GM23338 (cell line): ENCODE measurements at regions not wholly inside any gene's neighbourhood (a gene's known extent, or its start where the extent isn't known, plus 50 kb on each side); places are given as distances from the start of the nearest gene placed in this dataset.

Source experiments
- ATAC-seq: fragments of 200-7000 bp; cut with Tn5 transposase; 3 replicates; pipeline ENCODE4 v1.9.1; 2020
- DNase-seq: peaks from one replicate; pipeline ENCODE4 v3.0.0-alpha.2; 2015; ENCODE audit warnings: low spot score
- H2AFZ ChIP-seq: fragments of 200-600 bp; sonication (generic); 2 replicates; pipeline ENCODE4 v1.8.0; 2016; ENCODE audit warnings: antibody characterized with exemption, mild to moderate bottlenecking, moderate library complexity
- H3F3A ChIP-seq: fragments of 200-600 bp; sonication (generic); replicated peaks from 2 replicates; pipeline ENCODE4 v1.8.0; 2017; ENCODE audit warnings: antibody characterized with exemption, mixed run types, low read depth
- H3K27ac ChIP-seq: fragments of 200-600 bp; sonication (generic); 2 replicates; pipeline ENCODE4 v1.6.1; 2016; ENCODE audit warnings: low read depth
- H3K27me3 ChIP-seq: fragments of 200-600 bp; sonication (generic); 2 replicates; pipeline ENCODE4 v1.8.0; 2016; ENCODE audit warnings: mild to moderate bottlenecking, mixed run types, moderate library complexity; ENCODE audit not compliant: insufficient read depth
- H3K36me3 ChIP-seq: fragments of 200-600 bp; sonication (generic); 2 replicates; pipeline ENCODE4 v1.8.0; 2016; ENCODE audit warnings: mild to moderate bottlenecking; ENCODE audit not compliant: insufficient read depth
- H3K4me1 ChIP-seq: fragments of 200-600 bp; sonication (generic); 2 replicates; pipeline ENCODE4 v1.8.0; 2016; ENCODE audit warnings: mild to moderate bottlenecking, moderate library complexity; ENCODE audit not compliant: insufficient read depth
- H3K4me2 ChIP-seq: fragments of 200-600 bp; sonication (generic); 2 replicates; pipeline ENCODE4 v1.7.1; 2017; ENCODE audit warnings: mixed run types
- H3K4me3 ChIP-seq: fragments of 200-600 bp; sonication (generic); 2 replicates; pipeline ENCODE4 v1.6.1; 2016; ENCODE audit warnings: mixed run types
- H3K79me2 ChIP-seq: fragments of 200-600 bp; sonication (generic); replicated peaks from 2 replicates; pipeline ENCODE4 v1.8.0; 2017; ENCODE audit warnings: mild to moderate bottlenecking; ENCODE audit not compliant: insufficient read depth
- H3K9me2 ChIP-seq: fragments of 200-600 bp; sonication (generic); 2 replicates; pipeline ENCODE4 v1.8.0; 2017; ENCODE audit not compliant: insufficient read depth
- H4K20me1 ChIP-seq: fragments of 200-600 bp; sonication (generic); replicated peaks from 2 replicates; pipeline ENCODE4 v1.8.0; 2017; ENCODE audit warnings: mild to moderate bottlenecking; ENCODE audit not compliant: insufficient read depth
- H3K27ac Mint-ChIP-seq: 2 replicates; pipeline ENCODE4 v1.8.0; 2020; ENCODE audit warnings: inconsistent platforms, mild to moderate bottlenecking, moderate library complexity, mixed read lengths
- H3K27me3 Mint-ChIP-seq: 3 replicates; pipeline ENCODE4 v1.8.0; 2022; ENCODE audit warnings: low read depth, mild to moderate bottlenecking, moderate library complexity, mixed read lengths, inconsistent platforms; ENCODE audit not compliant: insufficient read depth, poor library complexity
- H3K36me3 Mint-ChIP-seq: 3 replicates; pipeline ENCODE4 v1.8.0; 2021; ENCODE audit warnings: low read depth, mild to moderate bottlenecking, inconsistent platforms, moderate library complexity, mixed read lengths
- H3K4me1 Mint-ChIP-seq: 3 replicates; pipeline ENCODE4 v1.8.0; 2020; ENCODE audit warnings: mild to moderate bottlenecking, inconsistent platforms, mixed read lengths
- H3K4me3 Mint-ChIP-seq: 3 replicates; pipeline ENCODE4 v1.8.0; 2021; ENCODE audit warnings: moderate library complexity, mild to moderate bottlenecking, inconsistent platforms, mixed read lengths
- H3K9me3 Mint-ChIP-seq: 3 replicates; pipeline ENCODE4 v1.8.0; 2020; ENCODE audit warnings: moderate library complexity, mild to moderate bottlenecking, inconsistent platforms, mixed read lengths
- CREB1 ChIP-seq: fragments of 250-450 bp; sonication (Bioruptor Pico); IDR thresholded peaks from 2 replicates; pipeline ENCODE4 v1.5.0; 2020; ENCODE audit warnings: low read depth, mild to moderate bottlenecking, moderate library complexity
- EZH2phosphoT487 ChIP-seq: fragments of 200-600 bp; sonication (generic); IDR thresholded peaks from one replicate; pipeline ENCODE4 v1.8.1; 2018; ENCODE audit warnings: antibody characterized with exemption; ENCODE audit not compliant: unreplicated experiment
- JUNB ChIP-seq: IDR thresholded peaks from one replicate; pipeline ENCODE4 v1.6.1; 2016; ENCODE audit warnings: antibody characterized with exemption; ENCODE audit not compliant: unreplicated experiment
- NANOG ChIP-seq: IDR thresholded peaks from 2 replicates; pipeline ENCODE4 v1.6.1; 2016; ENCODE audit warnings: antibody characterized with exemption, borderline replicate concordance
- POLR2AphosphoS5 ChIP-seq: IDR thresholded peaks from 2 replicates; pipeline ENCODE4 v1.6.1; 2016; ENCODE audit warnings: antibody characterized with exemption, low read depth
- STAT1 ChIP-seq: IDR thresholded peaks from one replicate; pipeline ENCODE4 v1.6.1; 2016; ENCODE audit warnings: antibody characterized with exemption; ENCODE audit not compliant: unreplicated experiment
- ZNF114 ChIP-seq: fragments of 250-450 bp; sonication (Bioruptor Pico); IDR thresholded peaks from 2 replicates; pipeline ENCODE4 v1.5.0; 2020; ENCODE audit warnings: mild to moderate bottlenecking, moderate library complexity
- ZNF331 ChIP-seq: fragments of 250-450 bp; sonication (Bioruptor Pico); IDR thresholded peaks from 2 replicates; pipeline ENCODE4 v1.5.0; 2020; ENCODE audit warnings: low read depth, mild to moderate bottlenecking, moderate library complexity
- TF ChIP-seq, protein P1 (sequence below), 2 experiments: fragments of 200-600 bp in 1 of 2; sonication (generic) in 1 of 2; conservative IDR thresholded peaks; 2 replicates each; pipeline versions ENCODE4 v1.5.1 to v1.6.1; 2016 to 2017; ENCODE audit warnings: antibody characterized with exemption in 2 of 2, low read depth in 2 of 2, mild to moderate bottlenecking in 2 of 2, moderate library complexity in 1 of 2
- TF ChIP-seq, protein P2 (sequence below): IDR thresholded peaks from 2 replicates; pipeline ENCODE4 v1.6.1; 2016; ENCODE audit warnings: antibody characterized with exemption
- TF ChIP-seq, protein P3 (sequence below): IDR thresholded peaks from one replicate; pipeline ENCODE4 v1.6.1; 2018; ENCODE audit warnings: antibody characterized with exemption; ENCODE audit not compliant: unreplicated experiment
- TF ChIP-seq, protein P4 (sequence below): fragments of 250-450 bp; sonication (Bioruptor Pico); IDR thresholded peaks from 2 replicates; pipeline ENCODE4 v1.5.0; 2020; ENCODE audit warnings: mild to moderate bottlenecking, moderate library complexity

DNA sequence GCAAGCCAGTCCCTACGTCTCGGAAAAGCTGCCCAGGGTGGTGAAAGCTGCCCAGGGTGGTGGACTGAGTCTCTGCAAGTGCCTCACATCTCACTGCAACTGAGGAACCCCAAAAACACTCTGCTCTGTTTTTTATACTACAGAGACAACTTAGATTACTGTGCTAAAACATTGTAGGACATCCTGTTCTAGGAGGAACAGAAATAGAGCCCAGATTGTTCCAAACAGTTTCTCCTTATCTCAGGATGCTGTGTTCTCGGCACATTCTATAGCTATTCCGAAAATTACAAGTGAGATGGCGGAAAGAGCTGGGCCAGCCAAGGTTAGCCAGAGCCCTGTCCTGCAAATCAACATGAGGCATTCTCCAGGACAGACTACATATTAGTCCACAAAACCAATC is 138.7 kb downstream of the LRIG3 start:
- Mint-ChIP-seq H3K27me3 (no peaks in the 10 kb centered on the region), H3K9me3 (0 out of 3 replicates have a peak, but pooled peaks cover 8% of the 10 kb centered on the region), H3K4me3 (no peak overlapping the region), H3K27ac (no peak overlapping the region), H3K4me1 (no peaks in the 10 kb centered on the region), H3K36me3 (no peaks in the 10 kb centered on the region)
- ATAC-seq: no peak
- Histone ChIP-seq H3K9me2 (no peaks in the 10 kb centered on the region), H3F3A (no peaks in the 10 kb centered on the region), H3K4me3 (no peak overlapping the region), H3K36me3 (no peaks in the 10 kb centered on the region), H4K20me1 (no peaks in the 10 kb centered on the region), H3K79me2 (no peaks in the 10 kb centered on the region), H3K4me1 (no peaks in the 10 kb centered on the region), H3K27ac (no peak overlapping the region), H3K4me2 (no peak overlapping the region), H2AFZ (no peak overlapping the region), H3K27me3 (no peaks in the 10 kb centered on the region)
- TF ChIP-seq CREB1 (no peak), JUNB (no peak), EZH2phosphoT487 (no peak), POLR2AphosphoS5 (no peak), ZNF114 (no peak), NANOG (no peak), STAT1 (no peak), ZNF331 (no peak)
- TF ChIP-seq, protein P1, sequence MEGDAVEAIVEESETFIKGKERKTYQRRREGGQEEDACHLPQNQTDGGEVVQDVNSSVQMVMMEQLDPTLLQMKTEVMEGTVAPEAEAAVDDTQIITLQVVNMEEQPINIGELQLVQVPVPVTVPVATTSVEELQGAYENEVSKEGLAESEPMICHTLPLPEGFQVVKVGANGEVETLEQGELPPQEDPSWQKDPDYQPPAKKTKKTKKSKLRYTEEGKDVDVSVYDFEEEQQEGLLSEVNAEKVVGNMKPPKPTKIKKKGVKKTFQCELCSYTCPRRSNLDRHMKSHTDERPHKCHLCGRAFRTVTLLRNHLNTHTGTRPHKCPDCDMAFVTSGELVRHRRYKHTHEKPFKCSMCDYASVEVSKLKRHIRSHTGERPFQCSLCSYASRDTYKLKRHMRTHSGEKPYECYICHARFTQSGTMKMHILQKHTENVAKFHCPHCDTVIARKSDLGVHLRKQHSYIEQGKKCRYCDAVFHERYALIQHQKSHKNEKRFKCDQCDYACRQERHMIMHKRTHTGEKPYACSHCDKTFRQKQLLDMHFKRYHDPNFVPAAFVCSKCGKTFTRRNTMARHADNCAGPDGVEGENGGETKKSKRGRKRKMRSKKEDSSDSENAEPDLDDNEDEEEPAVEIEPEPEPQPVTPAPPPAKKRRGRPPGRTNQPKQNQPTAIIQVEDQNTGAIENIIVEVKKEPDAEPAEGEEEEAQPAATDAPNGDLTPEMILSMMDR (conservative IDR thresholded peaks at IDR 0.05; ENCODE audit: low read depth in 2 of 2): no peak
- TF ChIP-seq, protein P2, sequence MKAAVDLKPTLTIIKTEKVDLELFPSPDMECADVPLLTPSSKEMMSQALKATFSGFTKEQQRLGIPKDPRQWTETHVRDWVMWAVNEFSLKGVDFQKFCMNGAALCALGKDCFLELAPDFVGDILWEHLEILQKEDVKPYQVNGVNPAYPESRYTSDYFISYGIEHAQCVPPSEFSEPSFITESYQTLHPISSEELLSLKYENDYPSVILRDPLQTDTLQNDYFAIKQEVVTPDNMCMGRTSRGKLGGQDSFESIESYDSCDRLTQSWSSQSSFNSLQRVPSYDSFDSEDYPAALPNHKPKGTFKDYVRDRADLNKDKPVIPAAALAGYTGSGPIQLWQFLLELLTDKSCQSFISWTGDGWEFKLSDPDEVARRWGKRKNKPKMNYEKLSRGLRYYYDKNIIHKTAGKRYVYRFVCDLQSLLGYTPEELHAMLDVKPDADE: no peak
- TF ChIP-seq, protein P3, sequence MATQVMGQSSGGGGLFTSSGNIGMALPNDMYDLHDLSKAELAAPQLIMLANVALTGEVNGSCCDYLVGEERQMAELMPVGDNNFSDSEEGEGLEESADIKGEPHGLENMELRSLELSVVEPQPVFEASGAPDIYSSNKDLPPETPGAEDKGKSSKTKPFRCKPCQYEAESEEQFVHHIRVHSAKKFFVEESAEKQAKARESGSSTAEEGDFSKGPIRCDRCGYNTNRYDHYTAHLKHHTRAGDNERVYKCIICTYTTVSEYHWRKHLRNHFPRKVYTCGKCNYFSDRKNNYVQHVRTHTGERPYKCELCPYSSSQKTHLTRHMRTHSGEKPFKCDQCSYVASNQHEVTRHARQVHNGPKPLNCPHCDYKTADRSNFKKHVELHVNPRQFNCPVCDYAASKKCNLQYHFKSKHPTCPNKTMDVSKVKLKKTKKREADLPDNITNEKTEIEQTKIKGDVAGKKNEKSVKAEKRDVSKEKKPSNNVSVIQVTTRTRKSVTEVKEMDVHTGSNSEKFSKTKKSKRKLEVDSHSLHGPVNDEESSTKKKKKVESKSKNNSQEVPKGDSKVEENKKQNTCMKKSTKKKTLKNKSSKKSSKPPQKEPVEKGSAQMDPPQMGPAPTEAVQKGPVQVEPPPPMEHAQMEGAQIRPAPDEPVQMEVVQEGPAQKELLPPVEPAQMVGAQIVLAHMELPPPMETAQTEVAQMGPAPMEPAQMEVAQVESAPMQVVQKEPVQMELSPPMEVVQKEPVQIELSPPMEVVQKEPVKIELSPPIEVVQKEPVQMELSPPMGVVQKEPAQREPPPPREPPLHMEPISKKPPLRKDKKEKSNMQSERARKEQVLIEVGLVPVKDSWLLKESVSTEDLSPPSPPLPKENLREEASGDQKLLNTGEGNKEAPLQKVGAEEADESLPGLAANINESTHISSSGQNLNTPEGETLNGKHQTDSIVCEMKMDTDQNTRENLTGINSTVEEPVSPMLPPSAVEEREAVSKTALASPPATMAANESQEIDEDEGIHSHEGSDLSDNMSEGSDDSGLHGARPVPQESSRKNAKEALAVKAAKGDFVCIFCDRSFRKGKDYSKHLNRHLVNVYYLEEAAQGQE: no peak
- TF ChIP-seq, protein P4, sequence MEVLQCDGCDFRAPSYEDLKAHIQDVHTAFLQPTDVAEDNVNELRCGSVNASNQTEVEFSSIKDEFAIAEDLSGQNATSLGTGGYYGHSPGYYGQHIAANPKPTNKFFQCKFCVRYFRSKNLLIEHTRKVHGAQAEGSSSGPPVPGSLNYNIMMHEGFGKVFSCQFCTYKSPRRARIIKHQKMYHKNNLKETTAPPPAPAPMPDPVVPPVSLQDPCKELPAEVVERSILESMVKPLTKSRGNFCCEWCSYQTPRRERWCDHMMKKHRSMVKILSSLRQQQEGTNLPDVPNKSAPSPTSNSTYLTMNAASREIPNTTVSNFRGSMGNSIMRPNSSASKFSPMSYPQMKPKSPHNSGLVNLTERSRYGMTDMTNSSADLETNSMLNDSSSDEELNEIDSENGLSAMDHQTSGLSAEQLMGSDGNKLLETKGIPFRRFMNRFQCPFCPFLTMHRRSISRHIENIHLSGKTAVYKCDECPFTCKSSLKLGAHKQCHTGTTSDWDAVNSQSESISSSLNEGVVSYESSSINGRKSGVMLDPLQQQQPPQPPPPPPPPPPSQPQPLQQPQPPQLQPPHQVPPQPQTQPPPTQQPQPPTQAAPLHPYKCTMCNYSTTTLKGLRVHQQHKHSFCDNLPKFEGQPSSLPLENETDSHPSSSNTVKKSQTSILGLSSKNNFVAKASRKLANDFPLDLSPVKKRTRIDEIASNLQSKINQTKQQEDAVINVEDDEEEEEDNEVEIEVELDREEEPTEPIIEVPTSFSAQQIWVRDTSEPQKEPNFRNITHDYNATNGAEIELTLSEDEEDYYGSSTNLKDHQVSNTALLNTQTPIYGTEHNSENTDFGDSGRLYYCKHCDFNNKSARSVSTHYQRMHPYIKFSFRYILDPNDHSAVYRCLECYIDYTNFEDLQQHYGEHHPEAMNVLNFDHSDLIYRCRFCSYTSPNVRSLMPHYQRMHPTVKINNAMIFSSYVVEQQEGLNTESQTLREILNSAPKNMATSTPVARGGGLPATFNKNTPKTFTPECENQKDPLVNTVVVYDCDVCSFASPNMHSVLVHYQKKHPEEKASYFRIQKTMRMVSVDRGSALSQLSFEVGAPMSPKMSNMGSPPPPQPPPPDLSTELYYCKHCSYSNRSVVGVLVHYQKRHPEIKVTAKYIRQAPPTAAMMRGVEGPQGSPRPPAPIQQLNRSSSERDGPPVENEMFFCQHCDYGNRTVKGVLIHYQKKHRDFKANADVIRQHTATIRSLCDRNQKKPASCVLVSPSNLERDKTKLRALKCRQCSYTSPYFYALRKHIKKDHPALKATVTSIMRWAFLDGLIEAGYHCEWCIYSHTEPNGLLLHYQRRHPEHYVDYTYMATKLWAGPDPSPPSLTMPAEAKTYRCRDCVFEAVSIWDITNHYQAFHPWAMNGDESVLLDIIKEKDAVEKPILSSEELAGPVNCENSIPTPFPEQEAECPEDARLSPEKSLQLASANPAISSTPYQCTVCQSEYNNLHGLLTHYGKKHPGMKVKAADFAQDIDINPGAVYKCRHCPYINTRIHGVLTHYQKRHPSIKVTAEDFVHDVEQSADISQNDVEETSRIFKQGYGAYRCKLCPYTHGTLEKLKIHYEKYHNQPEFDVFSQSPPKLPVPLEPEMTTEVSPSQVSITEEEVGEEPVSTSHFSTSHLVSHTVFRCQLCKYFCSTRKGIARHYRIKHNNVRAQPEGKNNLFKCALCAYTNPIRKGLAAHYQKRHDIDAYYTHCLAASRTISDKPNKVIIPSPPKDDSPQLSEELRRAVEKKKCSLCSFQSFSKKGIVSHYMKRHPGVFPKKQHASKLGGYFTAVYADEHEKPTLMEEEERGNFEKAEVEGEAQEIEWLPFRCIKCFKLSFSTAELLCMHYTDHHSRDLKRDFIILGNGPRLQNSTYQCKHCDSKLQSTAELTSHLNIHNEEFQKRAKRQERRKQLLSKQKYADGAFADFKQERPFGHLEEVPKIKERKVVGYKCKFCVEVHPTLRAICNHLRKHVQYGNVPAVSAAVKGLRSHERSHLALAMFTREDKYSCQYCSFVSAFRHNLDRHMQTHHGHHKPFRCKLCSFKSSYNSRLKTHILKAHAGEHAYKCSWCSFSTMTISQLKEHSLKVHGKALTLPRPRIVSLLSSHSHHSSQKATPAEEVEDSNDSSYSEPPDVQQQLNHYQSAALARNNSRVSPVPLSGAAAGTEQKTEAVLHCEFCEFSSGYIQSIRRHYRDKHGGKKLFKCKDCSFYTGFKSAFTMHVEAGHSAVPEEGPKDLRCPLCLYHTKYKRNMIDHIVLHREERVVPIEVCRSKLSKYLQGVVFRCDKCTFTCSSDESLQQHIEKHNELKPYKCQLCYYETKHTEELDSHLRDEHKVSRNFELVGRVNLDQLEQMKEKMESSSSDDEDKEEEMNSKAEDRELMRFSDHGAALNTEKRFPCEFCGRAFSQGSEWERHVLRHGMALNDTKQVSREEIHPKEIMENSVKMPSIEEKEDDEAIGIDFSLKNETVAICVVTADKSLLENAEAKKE: no peak
- no peak for DNase-seq
